Smooth muscle cell (in vitro differentiated cells): ENCODE measurements at regions not wholly inside any gene's neighbourhood (a gene's known extent, or its start where the extent isn't known, plus 50 kb on each side); places are given as distances from the start of the nearest gene placed in this dataset.
A peak's percentile ranks its signal among the peaks of the same experiment; 100 is the strongest.
"Not testable (repeated sequence)": the region's sequence is repeated elsewhere in the genome, so short reads cannot be mapped to it uniquely, and the experiment has no call there.

Experiments used
- DNase-seq: peaks from one replicate; lab custom pipeline; 2025; ENCODE audit not compliant: unreplicated experiment; lab: John Stamatoyannopoulos, UW
- H2AFZ ChIP-seq: fragments of 200-600 bp; sonication (generic); 2 replicates; pipeline ENCODE4 v1.6.0; 2016; ENCODE audit warnings: antibody characterized with exemption, low read depth, mild to moderate bottlenecking
- H3F3A ChIP-seq: fragments of 200-600 bp; sonication (generic); 2 replicates; pipeline ENCODE4 v1.6.0; 2017; ENCODE audit warnings: antibody characterized with exemption, low read depth
- H3K27ac ChIP-seq: fragments of 200-600 bp; sonication (generic); 2 replicates; pipeline ENCODE4 v1.5.1; 2016; ENCODE audit warnings: low read depth, mild to moderate bottlenecking
- H3K27me3 ChIP-seq: fragments of 200-600 bp; sonication (generic); 2 replicates; pipeline ENCODE4 v1.6.1; 2016; ENCODE audit warnings: low read depth, mild to moderate bottlenecking
- H3K36me3 ChIP-seq: fragments of 200-600 bp; sonication (generic); 2 replicates; pipeline ENCODE4 v1.5.1; 2016; ENCODE audit warnings: low read depth
- H3K4me1 ChIP-seq: fragments of 200-600 bp; sonication (generic); 2 replicates; pipeline ENCODE4 v1.5.1; 2016; ENCODE audit warnings: low read depth
- H3K4me2 ChIP-seq: fragments of 200-600 bp; sonication (generic); 2 replicates; pipeline ENCODE4 v1.6.0; 2016; ENCODE audit warnings: mild to moderate bottlenecking
- H3K4me3 ChIP-seq: fragments of 200-600 bp; sonication (generic); 2 replicates; pipeline ENCODE4 v1.5.1; 2016; ENCODE audit warnings: mild to moderate bottlenecking
- H3K79me2 ChIP-seq: fragments of 200-600 bp; sonication (generic); 2 replicates; pipeline ENCODE4 v1.6.0; 2016; ENCODE audit warnings: low read depth, mild to moderate bottlenecking
- H3K9ac ChIP-seq: fragments of 200-600 bp; sonication (generic); 2 replicates; pipeline ENCODE4 v1.6.0; 2016; ENCODE audit warnings: low read depth
- H3K9me3 ChIP-seq: fragments of 200-600 bp; sonication (generic); replicated peaks from 2 replicates; pipeline ENCODE4 v1.5.1; 2016; ENCODE audit warnings: low read depth
- H4K20me1 ChIP-seq: fragments of 200-600 bp; sonication (generic); 2 replicates; pipeline ENCODE4 v1.6.0; 2016; ENCODE audit warnings: low read depth
- WGBS: methylation state at CpG from one replicate; pipeline ENCODE4 v1.1.7; 2016; ENCODE audit warnings: low lambda C conversion rate; 5-methylcytosine and 5-hydroxymethylcytosine counted together
- TF ChIP-seq, protein P1 (sequence below): fragments of 200-600 bp; sonication (generic); IDR thresholded peaks from 2 replicates; pipeline ENCODE4 v1.5.1; 2017; ENCODE audit warnings: borderline replicate concordance, mild to moderate bottlenecking, antibody characterized with exemption; ENCODE audit not compliant: insufficient read depth, poor library complexity, severe bottlenecking

DNA sequence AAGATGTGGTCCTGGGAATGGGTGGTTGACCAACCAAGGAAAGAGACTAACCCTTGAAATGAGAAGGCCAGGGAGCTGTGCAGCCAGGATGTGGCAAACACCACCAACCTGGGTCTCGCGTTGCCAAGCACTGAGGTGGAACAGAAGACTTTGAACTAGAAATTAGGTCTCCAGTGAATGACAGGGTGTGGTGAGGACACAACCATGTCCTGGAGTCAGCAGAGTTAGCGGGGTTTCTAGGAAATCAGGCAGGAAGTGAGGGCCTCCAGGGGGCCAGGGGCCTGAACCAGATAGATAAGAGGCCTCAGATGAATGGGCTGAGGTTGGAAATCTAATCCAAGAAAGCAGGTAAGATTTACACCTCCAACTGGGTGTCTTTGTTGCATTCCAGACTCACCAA lies 353.3 kb upstream of the ARID1B start:
- DNase-seq: no peak
- H3K9me3 ChIP-seq: no peaks in the 10 kb centered on the region
- TF ChIP-seq, protein P1, sequence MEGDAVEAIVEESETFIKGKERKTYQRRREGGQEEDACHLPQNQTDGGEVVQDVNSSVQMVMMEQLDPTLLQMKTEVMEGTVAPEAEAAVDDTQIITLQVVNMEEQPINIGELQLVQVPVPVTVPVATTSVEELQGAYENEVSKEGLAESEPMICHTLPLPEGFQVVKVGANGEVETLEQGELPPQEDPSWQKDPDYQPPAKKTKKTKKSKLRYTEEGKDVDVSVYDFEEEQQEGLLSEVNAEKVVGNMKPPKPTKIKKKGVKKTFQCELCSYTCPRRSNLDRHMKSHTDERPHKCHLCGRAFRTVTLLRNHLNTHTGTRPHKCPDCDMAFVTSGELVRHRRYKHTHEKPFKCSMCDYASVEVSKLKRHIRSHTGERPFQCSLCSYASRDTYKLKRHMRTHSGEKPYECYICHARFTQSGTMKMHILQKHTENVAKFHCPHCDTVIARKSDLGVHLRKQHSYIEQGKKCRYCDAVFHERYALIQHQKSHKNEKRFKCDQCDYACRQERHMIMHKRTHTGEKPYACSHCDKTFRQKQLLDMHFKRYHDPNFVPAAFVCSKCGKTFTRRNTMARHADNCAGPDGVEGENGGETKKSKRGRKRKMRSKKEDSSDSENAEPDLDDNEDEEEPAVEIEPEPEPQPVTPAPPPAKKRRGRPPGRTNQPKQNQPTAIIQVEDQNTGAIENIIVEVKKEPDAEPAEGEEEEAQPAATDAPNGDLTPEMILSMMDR: no peak
- no peaks in the 10 kb centered on the region for H3K36me3 ChIP-seq
- H4K20me1 ChIP-seq: no peaks in the 10 kb centered on the region
- no peaks in the 10 kb centered on the region for H3K27me3 ChIP-seq
- H3K79me2 ChIP-seq: no peaks in the 10 kb centered on the region
- peak overlapping the region; percentile 68 for H3K27ac ChIP-seq
- H2AFZ ChIP-seq: no peak overlapping the region
- peaks cover 9% of the 10 kb centered on the region for H3F3A ChIP-seq
- H3K9ac ChIP-seq: no peak overlapping the region
- 96% methylated on average over 3 of the region's 3 CpGs for WGBS
- H3K4me1 ChIP-seq: peaks cover 8% of the 10 kb centered on the region
- H3K4me2 ChIP-seq: no peak overlapping the region
- H3K4me3 ChIP-seq: no peak overlapping the region

- no peaks in the 10 kb centered on the region for H4K20me1 ChIP-seq
- H3K9ac ChIP-seq: no peak overlapping the region
- H3K9me3 ChIP-seq: no peaks in the 10 kb centered on the region
- no peak overlapping the region for H3K4me3 ChIP-seq
- DNase-seq: no peak
- TF ChIP-seq, protein P1: no peak
- peaks cover 9% of the 10 kb centered on the region for H3F3A ChIP-seq
- H3K4me2 ChIP-seq: no peak overlapping the region
- no peaks in the 10 kb centered on the region for H3K36me3 ChIP-seq
- H3K27ac ChIP-seq: peak overlapping the region; percentile 68
- no peak overlapping the region for H2AFZ ChIP-seq
- WGBS: 61% methylated on average over 6 of the region's 6 CpGs
- H3K4me1 ChIP-seq: peaks cover 8% of the 10 kb centered on the region
- no peaks in the 10 kb centered on the region for H3K79me2 ChIP-seq
- H3K27me3 ChIP-seq: no peaks in the 10 kb centered on the region
Observed at GRCh38 chr6:156423075-156423474, 354.1 kb upstream of the ARID1B start.

- Histone ChIP-seq H3K4me2 (no peak overlapping the region), H3F3A (peaks cover 9% of the 10 kb centered on the region), H3K27me3 (no peaks in the 10 kb centered on the region), H3K9ac (no peak overlapping the region), H3K27ac (no peak overlapping the region), H3K36me3 (no peaks in the 10 kb centered on the region), H3K9me3 (no peaks in the 10 kb centered on the region), H3K4me1 (peaks cover 8% of the 10 kb centered on the region), H3K4me3 (no peak overlapping the region), H3K79me2 (no peaks in the 10 kb centered on the region), H2AFZ (no peak overlapping the region), H4K20me1 (no peaks in the 10 kb centered on the region)
- 94% methylated on average over 2 of the region's 2 CpGs for WGBS
- TF ChIP-seq, protein P1: no peak
- no peak for DNase-seq
Observed at GRCh38 chr6:156421933-156422332, 355.2 kb upstream of the ARID1B start.

DNA sequence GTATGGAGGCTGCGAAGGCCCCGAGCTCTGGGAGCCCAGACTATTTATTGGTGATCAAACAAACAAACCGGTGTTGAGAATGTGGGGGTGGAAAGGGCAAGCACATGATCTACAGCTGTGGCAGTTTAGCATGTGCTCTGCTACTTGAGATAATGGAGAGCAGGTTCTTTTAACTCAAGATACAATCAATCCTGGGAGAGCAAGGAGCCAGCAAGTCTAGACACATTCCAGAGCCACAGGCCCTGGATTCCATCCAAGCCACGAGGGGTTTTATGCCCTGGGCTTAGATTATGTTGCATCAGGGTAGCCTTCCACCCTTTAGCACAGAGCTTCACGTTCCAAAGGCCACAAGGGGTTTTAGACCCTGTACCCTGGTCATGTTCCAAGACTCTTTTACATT lies 355.9 kb upstream of the ARID1B start:
- not testable (repeated sequence) for H4K20me1 ChIP-seq, H2AFZ ChIP-seq, DNase-seq, H3K4me3 ChIP-seq, H3K27me3 ChIP-seq, H3K9me3 ChIP-seq, H3K79me2 ChIP-seq, H3K36me3 ChIP-seq, H3K4me2 ChIP-seq, H3F3A ChIP-seq, H3K9ac ChIP-seq, H3K4me1 ChIP-seq
- 51% methylated on average over 5 of the region's 5 CpGs for WGBS
- peak overlapping the region; percentile 62 for H3K27ac ChIP-seq
